K562 (cell line): ENCODE measurements at regions not wholly inside any gene's neighbourhood (a gene's known extent, or its start where the extent isn't known, plus 50 kb on each side); places are given as distances from the start of the nearest gene placed in this dataset.

Experiments
- EWSR1 ChIP-seq: fragments of 450-650 bp; IDR thresholded peaks from 2 replicates; pipeline ENCODE4 v1.6.1; 2018; ENCODE audit warnings: borderline replicate concordance, mild to moderate bottlenecking, low read depth, moderate library complexity; ENCODE audit not compliant: partially characterized antibody
- JUNB ChIP-seq: fragments of 450-650 bp; formaldehyde crosslinking; conservative IDR thresholded peaks from 2 replicates; pipeline ENCODE4 v1.4.0; 2020; ENCODE audit warnings: mild to moderate bottlenecking
- KDM5B ChIP-seq: fragments of 200-600 bp; sonication (generic); IDR thresholded peaks from 2 replicates; pipeline ENCODE4 v1.6.1; 2012; ENCODE audit warnings: low read depth, mild to moderate bottlenecking, moderate library complexity, low read length, control low read depth, inconsistent platforms; ENCODE audit not compliant: insufficient replicate concordance
- KLF16 ChIP-seq: IDR thresholded peaks from 2 replicates; pipeline ENCODE4 v1.6.1; 2016; ENCODE audit warnings: antibody characterized with exemption
- POLR2AphosphoS2 ChIP-seq: IDR thresholded peaks from 2 replicates; pipeline ENCODE4 v1.6.1; 2012; ENCODE audit warnings: low read length, improper control_type of control experiment
- ZKSCAN3 ChIP-seq: fragments of 250-450 bp; sonication (Bioruptor Pico); IDR thresholded peaks from 2 replicates; pipeline ENCODE4 v1.4.0; 2020
- TF ChIP-seq, protein P1 (sequence below): sonication (generic); formaldehyde crosslinking; IDR thresholded peaks from 2 replicates; pipeline ENCODE4 v1.5.0; 2020; ENCODE audit warnings: missing genetic modification reagents
- TF ChIP-seq, protein P2 (sequence below): fragments of 450-650 bp; IDR thresholded peaks from 2 replicates; pipeline ENCODE4 v1.6.1; 2016; ENCODE audit warnings: missing biosample characterization, missing genetic modification characterization
- TF ChIP-seq, protein P3 (sequence below): fragments of 450-650 bp; conservative IDR thresholded peaks from 2 replicates; pipeline ENCODE4 v1.6.1; 2016; ENCODE audit warnings: missing genetic modification characterization, low read depth, mild to moderate bottlenecking, control low read depth, missing compliant biosample characterization
- TF ChIP-seq, protein P4 (sequence below), 3 experiments: IDR thresholded peaks in 2 of 3; conservative IDR thresholded peaks in 1 of 3; 2 replicates each; pipeline ENCODE4 v1.5.1; 2011 to 2012; ENCODE audit warnings: low read length in 3 of 3, mild to moderate bottlenecking in 3 of 3, control low read depth in 2 of 3, improper control_type of control experiment in 1 of 3, inconsistent platforms in 1 of 3, low read depth in 1 of 3, mixed read lengths in 1 of 3, moderate library complexity in 1 of 3; ENCODE audit not compliant: insufficient read depth in 2 of 3

DNA sequence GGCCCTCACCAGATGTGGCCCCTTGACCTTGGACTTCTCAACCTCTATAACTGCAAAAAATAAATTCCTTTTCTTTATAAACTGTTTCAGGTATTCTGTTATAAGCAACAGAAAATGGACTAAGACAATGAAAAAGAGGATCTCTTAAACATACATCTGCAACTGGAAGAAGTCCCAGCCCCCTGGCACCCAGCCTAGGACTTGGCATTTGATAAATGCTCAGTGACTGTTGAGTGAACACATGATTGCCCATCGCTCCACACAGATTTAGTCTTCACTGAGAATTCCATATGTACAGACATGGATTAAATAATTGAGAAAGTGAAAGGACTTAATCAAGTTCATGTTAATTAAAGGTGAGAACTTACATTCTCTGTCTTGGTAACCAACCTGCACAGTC, 344.9 kb upstream of the RUNX1 start:
- TF ChIP-seq KDM5B (no peak), POLR2AphosphoS2 (no peak), EWSR1 (no peak), KLF16 (no peak), JUNB (no peak), ZKSCAN3 (CRISPR knock-in tag) (no peak)
- TF ChIP-seq, protein P1, sequence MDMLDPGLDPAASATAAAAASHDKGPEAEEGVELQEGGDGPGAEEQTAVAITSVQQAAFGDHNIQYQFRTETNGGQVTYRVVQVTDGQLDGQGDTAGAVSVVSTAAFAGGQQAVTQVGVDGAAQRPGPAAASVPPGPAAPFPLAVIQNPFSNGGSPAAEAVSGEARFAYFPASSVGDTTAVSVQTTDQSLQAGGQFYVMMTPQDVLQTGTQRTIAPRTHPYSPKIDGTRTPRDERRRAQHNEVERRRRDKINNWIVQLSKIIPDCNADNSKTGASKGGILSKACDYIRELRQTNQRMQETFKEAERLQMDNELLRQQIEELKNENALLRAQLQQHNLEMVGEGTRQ = no peak
- TF ChIP-seq, protein P2, sequence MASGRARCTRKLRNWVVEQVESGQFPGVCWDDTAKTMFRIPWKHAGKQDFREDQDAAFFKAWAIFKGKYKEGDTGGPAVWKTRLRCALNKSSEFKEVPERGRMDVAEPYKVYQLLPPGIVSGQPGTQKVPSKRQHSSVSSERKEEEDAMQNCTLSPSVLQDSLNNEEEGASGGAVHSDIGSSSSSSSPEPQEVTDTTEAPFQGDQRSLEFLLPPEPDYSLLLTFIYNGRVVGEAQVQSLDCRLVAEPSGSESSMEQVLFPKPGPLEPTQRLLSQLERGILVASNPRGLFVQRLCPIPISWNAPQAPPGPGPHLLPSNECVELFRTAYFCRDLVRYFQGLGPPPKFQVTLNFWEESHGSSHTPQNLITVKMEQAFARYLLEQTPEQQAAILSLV (tag) = no peak
- TF ChIP-seq, protein P3, sequence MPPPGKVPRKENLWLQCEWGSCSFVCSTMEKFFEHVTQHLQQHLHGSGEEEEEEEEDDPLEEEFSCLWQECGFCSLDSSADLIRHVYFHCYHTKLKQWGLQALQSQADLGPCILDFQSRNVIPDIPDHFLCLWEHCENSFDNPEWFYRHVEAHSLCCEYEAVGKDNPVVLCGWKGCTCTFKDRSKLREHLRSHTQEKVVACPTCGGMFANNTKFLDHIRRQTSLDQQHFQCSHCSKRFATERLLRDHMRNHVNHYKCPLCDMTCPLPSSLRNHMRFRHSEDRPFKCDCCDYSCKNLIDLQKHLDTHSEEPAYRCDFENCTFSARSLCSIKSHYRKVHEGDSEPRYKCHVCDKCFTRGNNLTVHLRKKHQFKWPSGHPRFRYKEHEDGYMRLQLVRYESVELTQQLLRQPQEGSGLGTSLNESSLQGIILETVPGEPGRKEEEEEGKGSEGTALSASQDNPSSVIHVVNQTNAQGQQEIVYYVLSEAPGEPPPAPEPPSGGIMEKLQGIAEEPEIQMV (tag) = no peak
- TF ChIP-seq, protein P4, sequence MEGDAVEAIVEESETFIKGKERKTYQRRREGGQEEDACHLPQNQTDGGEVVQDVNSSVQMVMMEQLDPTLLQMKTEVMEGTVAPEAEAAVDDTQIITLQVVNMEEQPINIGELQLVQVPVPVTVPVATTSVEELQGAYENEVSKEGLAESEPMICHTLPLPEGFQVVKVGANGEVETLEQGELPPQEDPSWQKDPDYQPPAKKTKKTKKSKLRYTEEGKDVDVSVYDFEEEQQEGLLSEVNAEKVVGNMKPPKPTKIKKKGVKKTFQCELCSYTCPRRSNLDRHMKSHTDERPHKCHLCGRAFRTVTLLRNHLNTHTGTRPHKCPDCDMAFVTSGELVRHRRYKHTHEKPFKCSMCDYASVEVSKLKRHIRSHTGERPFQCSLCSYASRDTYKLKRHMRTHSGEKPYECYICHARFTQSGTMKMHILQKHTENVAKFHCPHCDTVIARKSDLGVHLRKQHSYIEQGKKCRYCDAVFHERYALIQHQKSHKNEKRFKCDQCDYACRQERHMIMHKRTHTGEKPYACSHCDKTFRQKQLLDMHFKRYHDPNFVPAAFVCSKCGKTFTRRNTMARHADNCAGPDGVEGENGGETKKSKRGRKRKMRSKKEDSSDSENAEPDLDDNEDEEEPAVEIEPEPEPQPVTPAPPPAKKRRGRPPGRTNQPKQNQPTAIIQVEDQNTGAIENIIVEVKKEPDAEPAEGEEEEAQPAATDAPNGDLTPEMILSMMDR (IDR thresholded peaks at IDR 0.05 in 2 of 3, conservative IDR thresholded peaks at IDR 0.05 in 1 of 3; ENCODE audit: insufficient read depth in 2 of 3, low read depth in 1 of 3, low read length in 3 of 3) = no peak
